Sigmoid colon (tissue), 6 donors: ENCODE measurements at regions not wholly inside any gene's neighbourhood (a gene's known extent, or its start where the extent isn't known, plus 50 kb on each side); places are given as distances from the start of the nearest gene placed in this dataset.

Experiments
- DNase-seq: peaks from one replicate; pipeline ENCODE4 v3.0.0-alpha.2; 2019
- H3K27ac ChIP-seq, 4 donors: fragments of 200-600 bp; sonication (generic); one replicate each; pipeline ENCODE4 v1.5.1; 2016 to 2019; ENCODE audit warnings: mild to moderate bottlenecking in 1 of 4
- H3K27me3 ChIP-seq, 3 donors: fragments of 200-600 bp; sonication (generic); one replicate each; pipeline ENCODE4 v1.5.1; 2019; ENCODE audit warnings: mild to moderate bottlenecking in 1 of 3
- H3K36me3 ChIP-seq, 4 donors: fragments of 200-600 bp; sonication (generic); one replicate each; pipeline ENCODE4 v1.5.1; 2016 to 2019
- H3K4me1 ChIP-seq, 4 donors: fragments of 200-600 bp; sonication (generic); one replicate each; pipeline ENCODE4 v1.5.1; 2017 to 2019
- H3K4me3 ChIP-seq, 4 donors: fragments of 200-600 bp; sonication (generic); one replicate each; pipeline ENCODE4 v1.5.1; 2017 to 2019; ENCODE audit warnings: mild to moderate bottlenecking in 2 of 4, moderate library complexity in 1 of 4
- H3K9me3 ChIP-seq, 4 donors: fragments of 200-600 bp in 3 of 4; sonication (generic) in 3 of 4; one replicate each; pipeline versions ENCODE4 v1.5.1 to v1.6.1; 2013 to 2019
- EP300 ChIP-seq, 4 donors: sonication (generic); formaldehyde crosslinking; IDR thresholded peaks; one replicate each; pipeline ENCODE4 v1.6.1; 2017; ENCODE audit warnings: antibody characterized with exemption in 4 of 4
- POLR2A ChIP-seq, 2 donors: fragments of 450-650 bp; IDR thresholded peaks; one replicate each; pipeline ENCODE4 v1.6.1; 2016; ENCODE audit warnings: antibody characterized with exemption in 2 of 2, mild to moderate bottlenecking in 2 of 2, moderate library complexity in 2 of 2
- POLR2AphosphoS5 ChIP-seq, 4 donors: sonication (generic); formaldehyde crosslinking; IDR thresholded peaks; one replicate each; pipeline ENCODE4 v1.6.1; 2017; ENCODE audit warnings: antibody characterized with exemption in 4 of 4
- WGBS, 2 donors: extraction: QIAGEN DNeasy Blood & Tissue Kit; methylation state at CpG; one replicate each; pipeline ENCODE4 v1.1.7; 2013; 5-methylcytosine and 5-hydroxymethylcytosine counted together
- intact Hi-C: fragments of 100-400 bp; cut with DNase I; formaldehyde crosslinking; loops from one replicate; pipeline ENCODE4 v1.15.1; 2023
- TF ChIP-seq, protein P1 (sequence below), 4 experiments: fragments of 450-650 bp in 3 of 4; fragments of 200-600 bp in 1 of 4; IDR thresholded peaks; one replicate each; pipeline ENCODE4 v1.5.1; 2016 to 2019; ENCODE audit warnings: antibody characterized with exemption in 4 of 4, mild to moderate bottlenecking in 3 of 4, moderate library complexity in 2 of 4
- donor health status: healthy with polysubstance abuse.
- donor health status: healthy.

DNA sequence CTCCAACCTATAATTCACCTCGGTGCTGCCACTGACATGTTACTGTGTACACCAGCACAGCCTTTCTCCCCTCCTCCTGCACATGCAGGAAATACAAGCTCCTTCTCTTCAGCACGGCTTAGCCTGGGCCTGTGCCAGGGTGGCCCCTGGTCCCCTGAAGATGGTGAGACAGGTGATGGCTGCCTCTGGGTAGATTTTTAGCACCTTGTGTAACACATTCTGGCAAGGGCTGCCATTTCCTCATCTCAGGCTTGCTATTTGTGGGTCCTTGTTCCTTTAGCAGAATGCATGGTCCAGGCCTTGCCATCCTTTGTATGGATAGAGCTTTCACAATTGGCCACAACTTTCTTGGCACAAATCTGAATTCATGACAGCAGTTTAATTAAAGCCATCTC lies 151.3 kb downstream of the CDC5L start:
- H3K4me3 ChIP-seq = no peak overlapping the region
- 52 to 69% methylated on average over 2 of the region's 2 CpGs for WGBS, 2 donors
- no peak overlapping the region for H3K27ac ChIP-seq
- intact Hi-C loops = no loop called here
- no peaks in the 10 kb centered on the region for H3K9me3 ChIP-seq
- no peaks in the 10 kb centered on the region for H3K4me1 ChIP-seq
- H3K36me3 ChIP-seq = no peaks in the 10 kb centered on the region
- TF ChIP-seq POLR2A (IDR thresholded peaks at IDR 0.05) (no peak), POLR2AphosphoS5 (IDR thresholded peaks at IDR 0.05) (no peak), EP300 (IDR thresholded peaks at IDR 0.05) (no peak)
- TF ChIP-seq, protein P1, sequence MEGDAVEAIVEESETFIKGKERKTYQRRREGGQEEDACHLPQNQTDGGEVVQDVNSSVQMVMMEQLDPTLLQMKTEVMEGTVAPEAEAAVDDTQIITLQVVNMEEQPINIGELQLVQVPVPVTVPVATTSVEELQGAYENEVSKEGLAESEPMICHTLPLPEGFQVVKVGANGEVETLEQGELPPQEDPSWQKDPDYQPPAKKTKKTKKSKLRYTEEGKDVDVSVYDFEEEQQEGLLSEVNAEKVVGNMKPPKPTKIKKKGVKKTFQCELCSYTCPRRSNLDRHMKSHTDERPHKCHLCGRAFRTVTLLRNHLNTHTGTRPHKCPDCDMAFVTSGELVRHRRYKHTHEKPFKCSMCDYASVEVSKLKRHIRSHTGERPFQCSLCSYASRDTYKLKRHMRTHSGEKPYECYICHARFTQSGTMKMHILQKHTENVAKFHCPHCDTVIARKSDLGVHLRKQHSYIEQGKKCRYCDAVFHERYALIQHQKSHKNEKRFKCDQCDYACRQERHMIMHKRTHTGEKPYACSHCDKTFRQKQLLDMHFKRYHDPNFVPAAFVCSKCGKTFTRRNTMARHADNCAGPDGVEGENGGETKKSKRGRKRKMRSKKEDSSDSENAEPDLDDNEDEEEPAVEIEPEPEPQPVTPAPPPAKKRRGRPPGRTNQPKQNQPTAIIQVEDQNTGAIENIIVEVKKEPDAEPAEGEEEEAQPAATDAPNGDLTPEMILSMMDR (IDR thresholded peaks at IDR 0.05) = no peak
- H3K27me3 ChIP-seq = no peaks in the 10 kb centered on the region
- DNase-seq = no peak

- Histone ChIP-seq H3K27ac (no peak overlapping the region), H3K27me3 (no peaks in the 10 kb centered on the region), H3K9me3 (no peaks in the 10 kb centered on the region), H3K4me3 (no peak overlapping the region), H3K4me1 (no peaks in the 10 kb centered on the region), H3K36me3 (no peaks in the 10 kb centered on the region)
- no peak for DNase-seq
- no peak for TF ChIP-seq EP300 (IDR thresholded peaks at IDR 0.05)
- TF ChIP-seq POLR2A (IDR thresholded peaks at IDR 0.05) = no peak
- TF ChIP-seq POLR2AphosphoS5 (IDR thresholded peaks at IDR 0.05) = no peak
- TF ChIP-seq, protein P1 (IDR thresholded peaks at IDR 0.05) = no peak
- 89 to 91% methylated on average over 3 of the region's 3 CpGs for WGBS, 2 donors
- intact Hi-C loops = no loop called here
Measured at GRCh38 chr6:44539701-44540355, 152.3 kb downstream of the CDC5L start.

DNA sequence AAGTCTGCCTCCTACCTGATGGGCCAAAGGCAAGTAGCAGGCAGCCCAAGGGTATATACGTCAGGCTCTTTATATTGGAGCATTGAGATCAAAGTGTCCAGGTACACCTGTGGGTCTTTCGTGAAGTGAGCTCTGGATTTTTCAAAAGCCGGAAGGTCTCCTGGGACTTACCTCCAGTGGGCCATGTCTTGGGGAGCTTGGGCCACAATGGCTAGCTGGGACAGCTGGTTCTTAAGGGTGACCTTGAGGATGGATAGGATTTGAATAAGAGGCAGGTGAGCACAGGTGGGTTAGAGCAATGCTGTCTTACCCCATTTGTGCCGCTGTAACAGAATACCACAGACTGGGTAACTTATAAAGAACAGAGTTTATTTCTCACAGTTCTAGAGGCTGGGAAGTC lies 153.4 kb downstream of the CDC5L start:
- intact Hi-C loops = no loop called here
- Histone ChIP-seq H3K4me3 (no peak overlapping the region), H3K27me3 (no peaks in the 10 kb centered on the region), H3K36me3 (no peaks in the 10 kb centered on the region), H3K27ac (no peak overlapping the region), H3K9me3 (no peaks in the 10 kb centered on the region), H3K4me1 (no peaks in the 10 kb centered on the region)
- TF ChIP-seq, protein P1 (IDR thresholded peaks at IDR 0.05) = no peak
- TF ChIP-seq EP300 (IDR thresholded peaks at IDR 0.05) = no peak
- TF ChIP-seq POLR2AphosphoS5 (IDR thresholded peaks at IDR 0.05) = no peak
- no peak for TF ChIP-seq POLR2A (IDR thresholded peaks at IDR 0.05)
- DNase-seq = no peak
- 95 to 98% methylated on average over 4 of the region's 4 CpGs for WGBS, 2 donors

- TF ChIP-seq POLR2AphosphoS5 (IDR thresholded peaks at IDR 0.05) = no peak
- TF ChIP-seq, protein P1 (IDR thresholded peaks at IDR 0.05) = no peak
- TF ChIP-seq POLR2A (IDR thresholded peaks at IDR 0.05) = no peak
- no peak for TF ChIP-seq EP300 (IDR thresholded peaks at IDR 0.05)
- Histone ChIP-seq H3K36me3 (no peaks in the 10 kb centered on the region), H3K27me3 (no peaks in the 10 kb centered on the region), H3K27ac (no peak overlapping the region), H3K4me1 (no peaks in the 10 kb centered on the region), H3K4me3 (no peak overlapping the region), H3K9me3 (no peaks in the 10 kb centered on the region)
- intact Hi-C loops = no loop called here
- WGBS, 2 donors = 69 to 75% methylated on average over 21 of the region's 21 CpGs
- DNase-seq = no peak
Measured at GRCh38 chr6:44542401-44543116, 155.1 kb downstream of the CDC5L start.
